Lung (tissue), 11 donors: ENCODE measurements at regions not wholly inside any gene's neighbourhood (a gene's known extent, or its start where the extent isn't known, plus 50 kb on each side); places are given as distances from the start of the nearest gene placed in this dataset.

Experiments
- ATAC-seq: fragments of 200-7000 bp; cut with Tn5 transposase; one replicate; pipeline ENCODE4 v1.9.1; 2020; ENCODE audit warnings: moderate number of reproducible peaks; ENCODE audit not compliant: insufficient read depth, low FRiP score
- DNase-seq, 3 donors: peaks; one replicate each; pipeline ENCODE4 v3.0.0-alpha.2; 2013 to 2017
- H3K27ac ChIP-seq, 2 donors: one replicate each; pipeline ENCODE4 v1.5.1; 2013; ENCODE audit warnings: mild to moderate bottlenecking in 2 of 2, moderate library complexity in 2 of 2, control low read depth in 1 of 2, inconsistent platforms in 1 of 2, low read depth in 1 of 2, low read length in 1 of 2
- H3K27me3 ChIP-seq, 3 donors: one replicate each; pipeline ENCODE4 v1.5.1; 2013; ENCODE audit warnings: low read length in 2 of 3; ENCODE audit not compliant: control insufficient read depth in 3 of 3, insufficient read depth in 3 of 3
- H3K36me3 ChIP-seq, 4 donors: one replicate each; pipeline ENCODE4 v1.5.1; 2013; ENCODE audit warnings: low read length in 4 of 4, mild to moderate bottlenecking in 1 of 4, moderate library complexity in 1 of 4; ENCODE audit not compliant: control insufficient read depth in 4 of 4, insufficient read depth in 4 of 4
- H3K4me1 ChIP-seq, 5 donors: one replicate each; pipeline ENCODE4 v1.5.1; 2013; ENCODE audit warnings: low read length in 5 of 5, mild to moderate bottlenecking in 2 of 5, moderate library complexity in 1 of 5; ENCODE audit not compliant: control insufficient read depth in 5 of 5, insufficient read depth in 5 of 5
- H3K4me3 ChIP-seq: one replicate; pipeline ENCODE4 v1.5.1; 2013; ENCODE audit warnings: mild to moderate bottlenecking, control low read depth, moderate library complexity
- H3K9ac ChIP-seq, 2 donors: one replicate each; pipeline ENCODE4 v1.5.1; 2013; ENCODE audit warnings: low read length in 2 of 2, control low read depth in 1 of 2; ENCODE audit not compliant: insufficient read depth in 1 of 2
- H3K9me3 ChIP-seq, 4 donors: one replicate each; pipeline ENCODE4 v1.5.1; 2013; ENCODE audit warnings: low read length in 3 of 4, mild to moderate bottlenecking in 1 of 4, moderate library complexity in 1 of 4; ENCODE audit not compliant: control insufficient read depth in 4 of 4, insufficient read depth in 3 of 4
- CTCF ChIP-seq: IDR thresholded peaks from 2 replicates; pipeline ENCODE4 v1.5.1; 2012; ENCODE audit warnings: mild to moderate bottlenecking; ENCODE audit errors: control extremely low read depth, extremely low read depth
- WGBS, 2 donors: extraction: QIAGEN DNeasy Blood & Tissue Kit; methylation state at CpG; one replicate each; pipeline ENCODE4 v1.1.7; 2013; 5-methylcytosine and 5-hydroxymethylcytosine counted together
- donor health status: control.
- donor health status: control.
- donor health status: Bipolar disorder and iron deficiency.
- donor health status: healthy.
- donor health status: DM: yes; HTN: yes; CAD: no.

DNA sequence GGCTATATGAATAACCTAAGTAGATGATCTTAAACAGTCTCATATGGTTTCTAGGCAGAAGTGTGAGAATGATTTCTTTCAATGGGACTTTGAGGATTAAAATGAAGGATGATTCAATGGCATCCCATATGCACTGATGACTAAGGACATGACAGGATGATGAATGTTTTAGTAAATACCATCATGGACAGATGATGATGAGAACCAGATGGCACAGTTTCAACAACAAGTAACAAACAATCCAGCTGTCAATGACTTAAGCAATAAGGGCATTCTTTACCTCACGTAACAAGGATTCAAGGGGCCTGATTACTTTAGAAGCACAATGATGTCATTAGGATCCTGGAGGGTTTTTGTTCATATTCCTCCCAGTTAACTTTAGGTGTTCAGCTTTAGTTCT is 2678.4 kb downstream of the PCDH9 start:
- DNase-seq (no peak), ATAC-seq (no peak)
- Histone ChIP-seq H3K36me3 (no peaks in the 10 kb centered on the region), H3K27me3 (no peaks in the 10 kb centered on the region), H3K9ac (no peak overlapping the region), H3K9me3 (peaks cover 0 to 2% (median 0%) of the 10 kb centered on the region in 4 donors), H3K27ac (no peak overlapping the region), H3K4me1 (no peaks in the 10 kb centered on the region), H3K4me3 (no peak overlapping the region)
- WGBS, 2 donors, result 60 to 63% methylated on average over 1 of the region's 1 CpG
- no peak for TF ChIP-seq CTCF

- H3K27ac ChIP-seq, result no peak overlapping the region
- WGBS, 2 donors, result 94 to 95% methylated on average over 1 of the region's 1 CpG
- H3K36me3 ChIP-seq, result no peaks in the 10 kb centered on the region
- no peaks in the 10 kb centered on the region for H3K4me1 ChIP-seq
- no peak for TF ChIP-seq CTCF
- ATAC-seq (no peak), DNase-seq (no peak)
- H3K27me3 ChIP-seq, result no peaks in the 10 kb centered on the region
- no peak overlapping the region for H3K4me3 ChIP-seq
- H3K9me3 ChIP-seq, result peaks cover 0 to 2% (median 0%) of the 10 kb centered on the region in 4 donors
- no peak overlapping the region for H3K9ac ChIP-seq
Observed at GRCh38 chr13:64546371-64546770, 2683.8 kb downstream of the PCDH9 start.

- Histone ChIP-seq H3K9ac (no peak overlapping the region), H3K4me1 (no peaks in the 10 kb centered on the region), H3K4me3 (no peak overlapping the region), H3K27ac (no peak overlapping the region), H3K27me3 (no peaks in the 10 kb centered on the region), H3K36me3 (no peaks in the 10 kb centered on the region), H3K9me3 (no peaks in the 10 kb centered on the region)
- TF ChIP-seq CTCF, result no peak
- DNase-seq (no peak), ATAC-seq (no peak)
- 57 to 85% methylated on average over 2 of the region's 2 CpGs for WGBS, 2 donors
Observed at GRCh38 chr13:64540976-64541375, 2689.2 kb downstream of the PCDH9 start.

- 87 to 94% methylated on average over 2 of the region's 2 CpGs for WGBS, 2 donors
- TF ChIP-seq CTCF, result no peak
- H3K27ac ChIP-seq, result no peak overlapping the region
Observed at GRCh38 chr13:64540468-64540867, 2689.7 kb downstream of the PCDH9 start.

More at GRCh38 chr13:64540468-64540867, 2689.7 kb downstream of the PCDH9 start:
- Histone ChIP-seq H3K4me3 (no peak overlapping the region), H3K4me1 (no peaks in the 10 kb centered on the region), H3K27me3 (no peaks in the 10 kb centered on the region), H3K9ac (no peak overlapping the region), H3K36me3 (no peaks in the 10 kb centered on the region), H3K9me3 (no peaks in the 10 kb centered on the region)
- DNase-seq (no peak), ATAC-seq (no peak)
